ENCODE measurements at regions not wholly inside any gene's neighbourhood (a gene's known extent, or its start where the extent isn't known, plus 50 kb on each side); places are given as distances from the start of the nearest gene placed in this dataset.
"Not testable (repeated sequence)": the region's sequence is repeated elsewhere in the genome, so short reads cannot be mapped to it uniquely, and the experiment has no call there.

DNA sequence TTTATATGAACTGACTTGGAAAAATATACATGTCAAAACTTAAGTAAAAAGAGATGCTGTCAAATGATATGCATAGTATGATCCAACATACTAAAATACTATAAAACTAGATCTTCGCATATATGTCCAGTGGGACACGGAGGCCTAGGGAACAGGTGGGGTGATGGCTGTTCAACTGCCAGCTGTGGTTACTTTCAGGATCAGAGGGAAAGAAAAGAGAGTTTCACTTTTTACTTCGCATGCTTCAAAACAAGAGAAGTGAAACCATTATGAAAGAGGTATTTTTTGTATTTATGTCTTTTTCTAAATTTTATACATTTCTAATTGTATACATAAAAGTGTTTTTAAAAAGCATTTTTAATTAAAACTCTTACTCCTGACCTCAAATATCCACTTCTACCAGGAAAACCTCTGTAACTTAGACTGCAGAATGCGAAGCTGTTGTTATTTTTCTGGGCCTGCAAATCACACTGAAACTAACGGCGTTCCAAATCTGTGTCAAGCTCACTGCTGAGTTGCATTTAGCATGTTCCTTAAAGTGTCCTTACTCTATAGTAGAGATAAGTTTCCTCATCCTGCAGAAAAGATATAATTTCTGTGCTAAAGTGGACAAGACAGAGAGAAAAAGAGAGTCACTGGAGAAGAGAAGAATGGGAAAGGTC is 97.8 kb upstream of the SLC35G4 start:
- no peak for DNase-seq (ENCODE audit: low read depth, low spot score)

DNA sequence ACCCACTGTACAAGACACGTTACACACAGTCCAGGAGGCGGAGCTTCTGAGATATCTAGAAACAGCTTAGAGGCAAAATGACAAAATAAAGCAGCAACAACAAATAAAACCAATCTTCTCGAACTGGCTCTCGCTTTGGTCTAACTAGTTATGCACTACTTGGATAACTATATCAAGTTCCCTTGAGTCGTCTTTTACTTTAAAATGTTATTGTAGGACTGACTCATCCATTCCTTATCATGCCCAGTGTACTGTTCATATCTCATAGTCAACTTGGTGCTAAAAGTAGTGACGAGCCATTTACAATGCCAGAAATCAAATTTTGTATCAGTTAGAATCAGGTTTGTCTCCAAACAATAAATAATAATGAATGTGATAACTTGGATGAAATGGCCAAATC is 102.5 kb upstream of the SLC35G4 start:
- no peak for DNase-seq (ENCODE audit: low read depth, low spot score)

DNA sequence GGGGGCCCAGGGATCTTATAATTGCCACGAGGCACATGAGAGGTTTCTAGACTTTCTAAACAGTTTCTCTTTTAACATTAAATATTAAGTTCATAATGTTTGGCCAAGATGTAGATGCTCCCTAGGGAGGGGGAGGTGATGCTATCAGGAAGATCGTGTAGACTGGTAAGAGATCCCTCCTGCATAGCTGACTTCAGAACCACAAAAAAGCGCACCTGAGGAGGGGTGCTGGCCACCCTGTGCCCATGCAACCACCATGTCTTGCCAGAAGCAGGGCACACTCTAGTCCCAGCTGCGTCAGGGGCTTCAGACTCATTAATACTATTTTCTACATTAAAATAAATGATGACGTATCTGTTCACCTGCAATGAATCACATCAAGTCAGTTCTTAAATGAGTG is 103.4 kb upstream of the SLC35G4 start:
- no peak for DNase-seq (ENCODE audit: low read depth, low spot score)

DNA sequence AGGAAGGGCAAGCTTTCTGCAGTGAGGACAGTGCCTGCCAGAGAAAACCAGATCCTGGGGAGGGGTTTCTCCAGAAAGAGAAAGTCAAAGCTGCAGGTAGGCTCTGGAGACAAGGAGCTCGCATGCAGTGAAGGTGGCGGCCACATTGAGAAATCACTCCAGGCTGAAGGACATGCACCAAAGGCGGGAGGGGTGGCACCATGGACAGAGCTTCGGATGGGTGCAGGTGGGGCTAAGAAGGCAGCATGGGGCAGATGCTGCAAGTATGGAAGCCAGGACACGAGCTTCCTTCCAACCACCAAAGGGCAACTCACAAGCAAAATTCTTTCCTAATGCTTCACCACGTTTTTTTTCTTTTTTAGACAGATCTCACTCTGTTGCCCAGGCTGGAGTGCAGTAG is 104.4 kb upstream of the SLC35G4 start:
- DNase-seq (ENCODE audit: low read depth, low spot score), result no peak

DNA sequence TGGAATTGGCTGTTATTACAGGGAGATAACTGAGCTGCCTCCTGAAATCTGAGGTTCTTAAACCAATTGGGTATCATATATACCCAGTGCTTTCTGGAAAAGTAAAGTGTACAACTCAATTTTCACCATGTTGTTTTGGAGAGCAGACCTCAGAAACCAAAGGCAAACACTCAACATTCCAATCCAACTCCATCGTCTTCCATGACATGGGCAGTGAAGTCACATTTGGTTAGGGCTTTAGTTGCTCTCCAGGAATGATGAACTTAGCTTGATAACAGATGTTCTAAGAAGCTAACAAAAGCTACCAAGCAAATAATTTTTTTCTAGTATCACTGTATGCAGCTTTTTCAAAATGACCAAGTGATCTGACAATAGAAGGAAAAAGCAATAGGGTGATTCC is 107.0 kb upstream of the SLC35G4 start:
- DNase-seq (ENCODE audit: low read depth, low spot score), result no peak

DNA sequence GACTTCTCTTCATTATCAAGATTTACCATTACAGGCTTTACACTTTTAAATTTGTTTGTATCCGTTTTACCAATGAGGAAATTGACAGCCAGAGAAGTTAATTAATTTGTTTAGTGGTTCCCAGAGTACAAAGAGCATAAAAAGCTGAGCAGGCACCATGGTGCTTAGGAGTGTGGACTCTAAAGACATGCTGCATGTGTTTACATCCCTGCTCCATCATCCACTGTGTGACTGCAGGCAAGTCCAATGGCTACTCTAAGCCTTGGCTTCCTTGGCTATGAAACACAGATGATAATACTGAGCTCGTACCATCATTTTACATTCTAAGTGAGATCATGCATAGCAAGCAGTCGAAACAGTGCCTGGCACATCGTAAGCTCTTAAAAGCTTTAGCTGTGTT is 108.0 kb upstream of the SLC35G4 start:
- DNase-seq (ENCODE audit: low read depth, low spot score), result no peak

DNA sequence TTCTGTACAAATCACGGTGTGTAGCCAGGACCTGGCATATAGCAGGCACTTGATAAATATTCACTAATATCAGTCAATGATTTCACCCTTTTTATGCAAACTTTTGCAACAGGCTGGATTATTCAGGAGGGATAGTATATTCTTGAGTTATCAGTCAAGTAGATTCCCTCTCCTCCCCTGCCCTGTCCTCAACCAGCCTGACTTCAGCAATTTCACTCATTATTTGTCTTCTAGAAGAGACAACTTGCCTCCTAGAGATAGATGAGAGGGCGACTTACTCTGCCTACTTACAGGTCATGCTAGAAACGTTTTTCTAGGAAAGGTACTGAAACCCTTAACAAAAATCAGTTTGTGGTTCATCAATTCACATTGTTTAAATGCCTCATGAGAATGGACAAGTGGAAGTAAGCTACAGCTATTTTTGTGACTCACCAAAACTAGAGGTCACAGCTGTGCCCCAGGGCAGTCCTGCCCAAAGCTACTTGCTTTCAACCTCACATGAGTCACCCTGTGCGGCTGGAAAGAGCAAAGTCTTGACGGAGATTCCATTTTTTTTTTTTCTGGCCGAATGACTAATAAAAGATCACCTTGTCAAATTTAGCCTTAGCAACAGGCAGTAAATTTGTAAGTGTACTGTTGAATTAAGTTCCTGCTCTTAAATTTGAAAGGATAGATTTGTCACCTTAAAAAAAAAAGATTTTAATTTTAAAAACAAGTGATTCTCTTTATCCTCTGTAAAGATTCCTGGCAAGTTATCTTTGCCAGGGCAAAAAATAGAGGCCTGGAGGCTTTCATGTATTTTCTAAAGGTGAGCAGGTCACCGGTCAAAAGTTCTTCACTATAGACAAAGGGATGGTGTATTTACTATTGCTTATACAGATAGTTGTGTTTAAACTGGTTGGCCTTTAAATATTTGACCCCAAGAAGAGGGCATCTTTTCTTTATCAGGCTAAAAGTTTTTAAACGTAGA is 109.0 kb upstream of the SLC35G4 start:
- DNase-seq (ENCODE audit: low read depth, low spot score), result peak; percentile 87

DNA sequence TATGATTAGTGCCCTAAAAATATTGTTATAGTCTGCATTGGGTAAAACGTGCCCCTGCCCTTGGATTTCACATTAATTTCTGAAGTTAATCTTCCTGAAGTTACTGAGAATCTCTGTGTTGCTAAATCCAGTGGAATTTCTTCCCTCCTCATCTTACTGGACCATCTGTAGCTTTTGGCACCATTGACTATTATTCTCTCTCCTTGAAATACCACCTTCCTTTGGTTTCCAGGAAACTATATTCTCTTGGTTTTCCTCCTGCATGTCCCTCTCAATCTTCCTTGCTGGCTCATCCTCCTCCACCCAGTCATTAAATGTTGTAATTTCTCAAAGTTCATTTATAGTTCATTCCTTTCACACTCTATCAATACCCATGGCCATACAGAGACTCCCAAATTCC is 110.6 kb upstream of the SLC35G4 start:
- DNase-seq (ENCODE audit: low read depth, low spot score), result no peak

DNA sequence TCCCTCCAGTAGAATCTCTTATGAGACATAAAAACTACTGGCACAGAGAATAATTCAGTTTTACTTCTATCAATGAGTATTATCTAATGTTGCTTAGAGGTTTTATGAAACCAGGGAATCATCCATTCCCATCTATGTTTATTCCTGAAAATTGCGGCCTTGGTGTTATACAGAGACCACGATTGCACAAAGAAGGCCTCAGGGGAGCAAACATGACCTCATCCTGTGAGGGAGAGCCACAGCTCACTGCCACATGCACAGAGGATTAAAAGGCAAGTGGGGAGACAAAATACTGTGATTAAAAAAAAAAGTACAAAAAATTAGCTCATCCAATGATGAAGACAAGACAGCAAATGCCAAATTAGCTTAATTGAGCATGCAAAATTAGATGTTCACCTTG is 111.8 kb upstream of the SLC35G4 start:
- DNase-seq (ENCODE audit: low read depth, low spot score), result no peak

DNA sequence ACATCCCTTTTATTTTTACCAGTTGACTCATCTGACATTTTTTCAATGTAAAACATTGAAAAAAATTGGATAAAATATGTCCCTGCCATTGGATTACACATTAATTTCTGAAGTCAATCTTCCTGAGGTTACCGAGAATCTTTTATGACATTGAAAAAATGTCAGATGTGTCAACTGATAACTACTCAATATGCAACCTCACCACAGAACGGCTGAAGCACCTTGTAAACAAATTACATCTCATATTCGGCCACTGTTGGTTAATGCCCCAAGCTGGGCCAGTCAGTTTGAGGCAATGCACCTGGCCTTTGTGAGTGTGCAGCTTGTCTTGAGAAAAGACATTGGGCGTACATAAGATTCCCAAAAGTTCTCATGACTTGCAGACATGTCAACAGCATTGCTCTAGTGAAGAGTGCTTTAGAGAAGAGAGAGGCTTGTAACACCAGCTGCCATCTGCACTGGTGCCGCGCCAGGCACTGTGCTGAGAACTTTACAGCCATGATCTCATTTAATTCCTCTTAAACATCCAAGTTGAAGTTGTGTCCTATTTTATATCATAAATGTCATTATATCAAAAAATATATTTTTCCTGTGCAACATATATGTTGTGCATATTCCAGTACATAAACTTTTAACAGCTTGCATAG is 112.7 kb upstream of the SLC35G4 start:
- no peak for DNase-seq (ENCODE audit: low read depth, low spot score)

DNA sequence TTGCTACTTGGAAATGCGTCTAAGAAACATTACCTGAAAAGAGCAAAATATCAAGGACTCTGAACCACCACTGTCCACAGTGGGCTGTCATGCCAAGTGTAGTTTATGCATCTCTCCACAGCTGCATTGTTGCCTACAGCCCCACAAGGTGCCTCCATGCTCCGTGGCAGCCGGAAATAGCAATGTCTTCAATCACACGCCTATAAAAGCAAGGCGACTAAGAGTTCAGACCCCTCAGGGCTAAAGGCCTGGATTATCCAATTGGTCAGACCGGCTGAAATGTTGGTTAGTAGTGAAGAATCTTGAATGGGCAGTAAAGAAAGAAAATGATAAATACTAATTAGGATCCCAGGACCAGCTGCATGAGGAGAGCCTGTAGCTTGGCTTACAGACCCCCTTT is 114.0 kb upstream of the SLC35G4 start:
- DNase-seq (ENCODE audit: low read depth, low spot score), result no peak

DNA sequence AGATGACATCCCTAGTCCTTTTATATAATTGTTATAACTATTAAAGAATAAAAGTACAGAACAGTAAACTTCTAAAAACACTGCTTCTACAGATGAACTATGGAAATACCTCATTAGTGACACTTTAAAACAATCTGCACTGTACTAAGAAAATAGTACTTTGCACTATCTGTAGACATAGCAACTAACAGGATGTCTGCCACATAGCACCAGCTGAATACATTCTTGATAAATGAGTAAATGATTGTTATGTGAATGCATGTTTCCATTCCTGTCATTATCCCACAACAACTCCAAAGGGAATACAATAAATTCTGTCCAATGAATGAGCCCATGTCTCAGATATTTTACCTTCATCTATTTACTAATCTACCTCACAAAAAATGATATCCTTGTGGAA is 115.3 kb upstream of the SLC35G4 start:
- peak; percentile 47 for DNase-seq (ENCODE audit: low read depth, low spot score)

DNA sequence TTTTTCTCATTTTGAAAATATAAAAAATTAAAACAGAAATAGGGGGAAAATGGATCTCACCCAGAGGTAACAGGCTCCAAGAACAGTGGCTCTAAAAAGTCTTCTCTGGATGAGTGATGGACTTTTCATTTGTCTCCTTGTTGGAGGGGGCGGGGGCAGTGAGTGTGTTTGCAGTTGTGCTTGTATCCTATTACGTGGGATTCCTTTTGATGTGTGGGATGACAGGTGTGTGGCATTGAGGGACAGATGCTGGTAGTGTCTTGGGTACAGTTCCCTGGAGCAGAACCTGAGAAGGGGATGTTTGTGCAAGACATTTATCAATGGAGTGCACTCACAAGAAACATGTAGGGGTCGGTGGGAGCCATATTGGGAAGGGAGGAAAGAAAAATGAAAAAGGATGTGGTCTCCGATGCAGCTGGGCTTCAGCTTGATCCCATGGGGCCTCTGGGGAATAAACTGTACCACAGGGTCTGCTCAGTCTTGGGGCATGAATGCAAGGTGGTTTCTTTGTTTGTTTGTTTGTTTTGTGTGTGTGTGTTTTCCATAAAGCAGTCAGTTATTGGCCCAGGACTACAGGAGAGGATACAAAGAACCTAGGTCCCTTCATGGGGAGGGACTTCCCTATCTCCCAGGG is 120.0 kb upstream of the SLC35G4 start:
- DNase-seq (ENCODE audit: low read depth, low spot score), result no peak

DNA sequence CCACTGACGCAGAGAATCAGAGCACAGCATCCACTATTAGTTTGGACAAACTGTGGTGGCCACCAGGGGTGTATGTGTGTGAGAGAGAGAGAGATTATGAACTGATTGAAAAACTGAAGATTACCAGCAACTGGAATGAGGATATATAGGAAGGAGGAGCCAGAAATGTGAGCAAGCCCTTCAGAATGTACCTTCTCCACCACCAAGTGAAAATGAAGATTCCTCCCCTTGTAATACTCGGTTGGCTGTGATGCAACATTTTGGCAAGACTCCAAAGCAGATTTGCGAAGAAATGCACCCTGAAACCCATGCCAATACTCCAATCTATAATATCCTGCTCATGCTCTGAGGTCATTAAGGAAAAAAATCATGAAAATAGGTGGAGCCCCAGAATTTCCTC is 121.2 kb upstream of the SLC35G4 start:
- DNase-seq (ENCODE audit: low read depth, low spot score), result no peak

DNA sequence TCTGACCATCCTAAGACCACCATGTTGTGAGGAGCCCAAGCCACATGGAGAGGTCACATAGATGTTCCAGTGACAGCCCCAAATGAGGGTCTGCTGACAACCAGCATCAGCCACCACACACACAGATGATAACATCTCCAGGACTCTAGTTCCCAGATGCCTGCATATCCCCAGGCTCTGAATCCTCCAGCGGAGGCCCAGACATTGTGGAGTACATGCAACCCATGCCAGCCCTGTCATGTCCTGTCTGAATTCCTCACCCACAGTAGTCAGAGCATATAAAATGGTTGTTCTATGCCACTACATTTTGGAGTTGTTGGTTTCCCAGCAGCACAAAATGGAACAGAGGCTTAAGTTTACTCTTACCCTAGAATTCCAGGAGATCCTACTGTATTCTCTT is 122.0 kb upstream of the SLC35G4 start:
- no peak for DNase-seq (ENCODE audit: low read depth, low spot score)

DNA sequence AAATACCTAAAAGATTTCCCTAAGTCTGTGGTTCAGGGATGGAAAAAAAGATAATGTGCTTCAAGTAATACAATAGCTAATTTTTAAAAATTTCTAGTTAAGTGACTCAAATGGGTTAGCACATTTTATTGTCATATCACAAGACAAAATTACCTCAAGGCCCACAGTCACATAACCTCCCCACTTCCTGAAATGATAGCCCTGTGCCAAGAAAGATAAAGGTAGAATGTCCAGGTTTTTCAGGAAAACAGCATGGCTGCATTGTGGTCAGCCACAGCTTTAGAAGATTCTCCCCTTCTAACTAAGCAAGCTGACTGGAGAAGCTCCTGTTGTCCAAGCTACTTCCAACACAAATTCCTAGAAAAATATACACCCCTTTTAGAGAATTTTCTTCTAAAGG is 127.1 kb upstream of the SLC35G4 start:
- no peak for DNase-seq (ENCODE audit: low read depth, low spot score)

DNA sequence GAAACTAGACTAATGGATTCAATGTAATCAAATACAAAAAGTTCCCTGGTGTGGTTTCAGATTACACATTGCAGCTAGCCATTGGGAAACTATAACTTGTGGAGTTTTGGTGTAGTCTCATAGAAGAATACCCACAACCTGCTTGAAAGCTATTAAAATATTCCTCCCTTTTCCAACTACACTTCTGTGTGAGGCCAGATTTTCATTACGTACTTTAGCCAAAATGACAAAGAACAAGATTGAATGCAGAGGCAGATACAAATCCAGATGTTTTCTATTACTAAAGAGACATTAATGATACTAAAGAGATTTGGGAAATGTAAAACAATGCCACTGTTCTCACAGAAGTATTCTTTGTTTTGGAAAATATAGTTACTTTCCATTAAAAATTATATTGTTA is 128.7 kb upstream of the SLC35G4 start:
- DNase-seq (ENCODE audit: low read depth, low spot score), result no peak

DNA sequence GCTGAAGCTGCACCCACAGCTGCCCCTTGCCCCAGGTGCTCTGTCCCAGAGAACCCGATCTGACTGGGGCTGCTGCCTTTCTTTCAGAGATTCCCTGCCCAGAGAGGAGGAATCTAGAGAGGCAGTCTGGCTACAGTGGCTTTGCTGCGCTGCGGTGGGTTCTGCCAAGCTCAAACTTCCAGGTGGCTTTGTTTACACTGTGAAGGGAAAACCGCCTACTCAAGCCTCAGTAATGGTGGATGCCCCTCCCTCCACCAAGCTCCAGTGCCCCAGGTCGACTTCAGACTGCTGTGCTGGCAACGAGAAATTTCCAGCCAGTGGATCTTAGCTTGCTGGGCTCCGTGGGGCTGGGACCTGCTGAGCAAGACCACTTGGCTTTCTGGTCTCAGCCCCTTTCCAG is 130.4 kb upstream of the SLC35G4 start:
- DNase-seq (ENCODE audit: low read depth, low spot score), result not testable (repeated sequence)

DNA sequence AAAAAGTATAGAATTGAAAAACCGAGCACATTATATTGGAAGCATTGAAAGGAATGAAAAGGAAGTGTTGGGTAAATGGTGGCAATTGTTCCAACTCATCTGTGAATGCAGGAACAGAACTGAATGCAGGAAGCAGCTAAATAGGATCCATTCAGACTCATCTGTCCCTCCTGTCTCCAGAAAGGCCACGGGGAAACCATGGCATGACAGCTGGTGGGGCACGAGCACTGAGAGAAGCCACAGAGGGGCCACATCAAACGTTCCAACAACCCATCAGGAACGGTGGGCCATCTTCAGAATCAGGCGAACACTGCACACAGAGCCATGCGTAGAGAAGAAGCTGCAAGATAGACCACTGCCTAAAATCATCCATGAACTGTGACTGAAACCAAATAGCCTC is 138.5 kb upstream of the SLC35G4 start:
- DNase-seq (ENCODE audit: low read depth, low spot score), result no peak

DNA sequence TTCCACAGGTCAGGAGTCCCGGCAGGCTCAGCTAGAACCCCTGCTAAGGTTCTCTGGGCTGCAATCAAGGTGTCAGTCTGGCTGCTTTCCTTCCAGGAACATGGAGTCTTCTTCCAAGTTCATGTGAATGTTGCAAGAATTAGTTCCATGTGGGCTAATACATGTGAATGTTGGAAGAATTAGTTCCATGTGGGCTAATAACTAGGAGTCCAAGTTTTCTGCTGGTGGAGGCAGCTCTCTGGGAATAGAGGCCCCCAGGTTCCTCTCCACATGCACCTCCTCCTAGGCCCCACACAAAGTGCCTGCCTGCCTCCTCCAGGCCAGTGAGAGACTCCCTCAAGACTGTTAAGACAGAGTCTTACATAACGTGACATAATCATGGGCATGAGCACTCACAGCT is 140.8 kb upstream of the SLC35G4 start:
- DNase-seq (ENCODE audit: low read depth, low spot score), result no peak

DNA sequence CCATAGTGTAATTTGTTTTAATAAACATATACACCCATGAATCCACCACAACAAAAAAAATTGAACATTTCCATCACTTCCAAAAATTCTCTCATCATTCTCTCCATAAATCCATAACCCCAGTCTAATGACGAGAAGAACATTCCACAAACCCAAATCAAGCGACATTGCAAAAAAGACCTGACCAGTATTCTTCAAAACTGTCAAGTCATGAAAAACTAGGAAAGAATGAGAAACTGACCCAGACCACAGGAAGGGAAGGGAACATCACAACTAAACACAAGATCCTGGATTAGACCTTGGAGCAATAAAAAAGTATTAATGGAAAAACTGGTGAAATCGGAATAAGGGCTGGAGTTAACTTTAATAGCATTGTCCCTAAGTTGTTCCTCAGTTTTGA is 141.3 kb upstream of the SLC35G4 start:
- no peak for DNase-seq (ENCODE audit: low read depth, low spot score)

DNA sequence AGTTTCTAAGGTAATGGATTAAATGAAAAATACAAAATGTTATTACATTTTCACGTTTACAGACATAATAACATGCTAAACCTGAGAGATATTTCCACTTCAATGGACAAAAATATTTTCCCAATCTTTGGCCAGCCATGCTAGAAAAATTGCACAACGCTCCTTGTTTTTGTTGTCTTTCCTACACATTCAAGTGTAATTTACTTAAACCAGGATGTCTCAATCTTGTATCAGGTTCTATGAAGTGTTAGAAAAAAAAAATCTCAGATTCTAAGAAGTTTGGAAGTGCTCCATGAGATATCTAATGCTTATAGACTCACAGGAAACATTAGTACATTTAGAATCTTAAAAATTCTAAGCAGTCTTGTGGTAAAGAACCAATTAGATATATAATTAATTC is 141.8 kb upstream of the SLC35G4 start:
- no peak for DNase-seq (ENCODE audit: low read depth, low spot score)

Measured in pulmonary artery endothelial cell (primary cell).